NCI-H510A (cell line): ENCODE measurements at regions not wholly inside any gene's neighbourhood (a gene's known extent, or its start where the extent isn't known, plus 50 kb on each side); places are given as distances from the start of the nearest gene placed in this dataset.
"Not testable (repeated sequence)": the region's sequence is repeated elsewhere in the genome, so short reads cannot be mapped to it uniquely, and the experiment has no call there.

Experiments
- DNase-seq: peaks from one replicate; lab custom pipeline; 2025; lab: John Stamatoyannopoulos, UW

DNA sequence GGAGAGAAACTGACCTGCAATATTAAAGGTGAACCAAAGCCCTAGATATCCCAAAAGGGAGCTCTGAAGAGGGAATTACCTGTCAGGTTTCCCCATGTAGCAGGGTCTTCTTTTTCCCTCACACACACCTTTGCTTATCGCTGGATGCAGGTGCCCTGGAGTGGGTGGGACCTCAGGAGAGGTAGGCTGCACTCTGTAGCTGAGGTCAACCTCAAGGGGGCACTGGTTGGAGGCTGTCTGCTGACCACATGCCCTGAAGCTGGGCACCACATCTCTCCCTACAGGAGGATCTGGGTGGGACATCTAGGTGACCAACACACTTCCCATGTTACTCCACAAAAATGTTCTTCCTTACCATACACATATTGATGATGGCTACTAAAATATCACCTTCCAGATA, 298.7 kb upstream of the USP25 start:
- no peak for DNase-seq

GRCh38 chr21:15433091-15433490, 296.7 kb upstream of the USP25 start:
- no peak for DNase-seq

GRCh38 chr21:15434163-15434905, 295.4 kb upstream of the USP25 start:
- no peak for DNase-seq

GRCh38 chr21:15436031-15436430, 293.8 kb upstream of the USP25 start:
- DNase-seq, result no peak

GRCh38 chr21:15437883-15438282, 291.9 kb upstream of the USP25 start:
- DNase-seq, result no peak

DNA sequence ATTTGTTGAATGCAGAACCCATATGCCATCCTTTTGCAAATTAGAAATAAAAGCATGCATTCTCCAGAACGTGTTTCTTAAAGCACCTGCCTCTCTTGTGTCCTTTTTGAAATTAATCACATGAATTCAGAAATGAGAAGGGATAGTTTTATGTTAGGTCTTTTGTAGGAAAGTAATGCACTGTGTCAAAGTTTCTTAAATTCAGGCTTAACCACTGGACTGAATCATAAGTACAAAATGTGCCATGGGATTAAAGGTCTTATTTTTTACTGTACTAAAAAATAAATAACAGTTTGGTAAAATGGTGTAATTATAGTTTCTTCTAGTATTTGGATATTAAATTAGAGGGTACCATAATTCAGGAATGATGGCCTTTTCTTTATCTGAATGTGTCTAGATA, 290.1 kb upstream of the USP25 start:
- DNase-seq, result no peak

DNA sequence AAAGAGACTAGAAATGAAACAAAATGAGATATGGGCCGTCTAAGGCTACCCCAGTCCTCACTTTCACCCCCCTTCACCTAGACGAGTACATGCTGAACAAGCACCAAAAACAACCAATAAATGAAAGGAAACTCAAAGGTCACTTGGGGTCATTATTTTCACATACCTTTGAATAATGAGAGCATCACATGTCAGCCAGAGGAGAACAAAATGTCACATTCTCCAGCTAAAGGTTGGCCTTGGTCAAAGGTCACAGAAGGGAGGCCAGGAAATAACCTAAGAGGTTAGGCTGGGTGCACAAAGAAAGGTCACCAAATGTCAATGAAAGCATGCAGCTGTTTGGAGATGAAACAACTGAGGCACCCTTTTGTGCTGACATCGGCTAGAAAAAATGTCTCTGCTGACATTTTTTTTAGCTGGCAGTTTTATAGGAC, 288.7 kb upstream of the USP25 start:
- no peak for DNase-seq

GRCh38 chr21:15441992-15442391, 287.8 kb upstream of the USP25 start:
- no peak for DNase-seq

- no peak for DNase-seq
Observed at GRCh38 chr21:15442743-15443469, 286.9 kb upstream of the USP25 start.

DNA sequence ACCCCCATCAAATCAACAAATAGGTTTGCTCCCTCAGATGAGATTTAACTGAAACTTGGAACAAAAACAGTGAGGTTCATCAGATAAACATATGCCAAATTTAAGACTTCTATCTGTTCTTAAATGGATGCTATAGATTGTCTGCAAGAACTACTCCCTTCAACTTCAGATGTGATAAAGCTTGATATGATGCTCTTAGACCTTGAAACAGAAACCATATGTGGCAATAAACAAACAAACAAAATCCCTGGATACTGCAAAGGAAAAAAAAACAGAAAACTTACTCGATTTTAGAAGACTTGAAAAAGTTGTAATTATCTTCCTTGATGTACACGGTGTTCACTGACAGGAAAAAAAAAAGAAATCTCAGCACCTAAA, 286.1 kb upstream of the USP25 start:
- no peak for DNase-seq

DNA sequence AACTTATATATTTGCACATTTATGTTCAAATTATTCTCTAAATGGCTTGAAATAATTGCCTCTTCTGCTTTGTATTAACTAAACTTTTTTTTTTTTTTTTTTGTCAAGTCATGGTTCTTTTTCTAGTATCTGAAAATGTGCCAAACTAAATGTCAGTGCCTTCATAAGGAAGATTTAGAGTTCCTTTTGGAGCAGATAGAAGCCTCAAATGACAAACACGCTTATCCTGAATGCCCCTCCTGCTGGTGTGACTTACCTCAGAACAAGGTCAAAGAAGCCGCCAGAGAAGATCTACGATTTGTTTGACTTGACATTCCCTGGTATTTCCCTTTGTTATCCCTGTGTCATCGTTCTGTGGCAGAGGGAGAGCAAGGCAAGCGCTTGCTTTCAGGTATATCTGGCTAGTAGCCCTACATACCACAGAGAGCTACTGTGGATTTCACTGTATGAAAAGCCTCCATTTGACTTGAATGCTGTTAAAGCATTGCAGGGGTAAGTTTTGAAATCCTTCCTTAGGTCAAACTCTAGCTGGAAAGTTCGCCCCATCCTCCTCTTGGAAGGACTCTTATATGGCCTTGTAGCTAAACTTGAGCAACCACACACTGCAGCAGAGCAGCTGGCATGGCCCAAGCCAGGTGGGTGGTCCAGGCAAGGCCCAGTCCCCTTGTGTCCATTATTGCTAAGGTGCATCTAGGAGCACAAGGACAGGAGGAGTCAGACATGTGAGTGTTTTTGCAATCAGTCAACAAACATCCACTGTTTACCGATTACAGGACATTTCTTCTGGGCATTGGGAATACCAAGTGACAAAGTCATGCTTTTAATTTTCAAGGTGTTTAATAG, 285.4 kb upstream of the USP25 start:
- no peak for DNase-seq

- DNase-seq, result no peak
Observed at GRCh38 chr21:15445327-15445726, 284.5 kb upstream of the USP25 start.

DNA sequence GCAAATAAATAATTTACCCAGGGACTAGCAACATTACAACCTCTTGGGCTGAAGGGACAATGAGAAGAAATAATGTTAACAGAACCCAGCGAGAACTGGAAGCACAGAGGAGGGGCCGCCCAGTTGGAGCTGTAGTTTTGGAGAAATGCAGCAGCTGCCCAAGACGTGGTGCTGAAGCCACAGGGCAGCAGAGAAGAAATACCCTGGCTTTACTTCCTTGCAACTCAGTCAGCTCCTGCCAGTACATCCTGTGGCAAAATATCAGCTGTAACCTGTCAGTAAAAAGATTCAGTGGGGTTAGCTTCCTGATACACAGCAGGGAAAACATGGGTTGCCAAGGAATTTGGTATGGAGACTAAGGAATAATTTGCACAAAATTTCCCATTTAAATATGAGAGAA, 283.6 kb upstream of the USP25 start:
- no peak for DNase-seq

DNA sequence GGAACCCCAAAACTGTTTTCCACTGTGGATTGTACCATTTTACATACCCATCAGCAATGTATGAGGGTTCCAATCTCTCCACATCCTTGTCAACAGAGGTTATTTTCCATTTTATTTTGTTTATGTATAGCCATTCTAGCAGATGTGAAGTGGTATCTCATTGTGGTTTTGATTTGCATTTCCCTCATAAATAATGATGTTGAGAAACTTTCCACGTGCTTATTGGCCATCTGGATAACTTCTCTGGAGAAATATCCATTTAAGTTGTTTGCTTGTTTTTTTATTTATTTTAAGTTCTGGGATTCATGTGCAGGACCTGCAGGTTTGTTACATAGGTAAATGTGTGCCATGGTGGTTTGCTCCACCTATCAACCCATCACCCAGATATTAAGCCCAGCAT, 280.2 kb upstream of the USP25 start:
- DNase-seq, result no peak

GRCh38 chr21:15453261-15453660, 276.5 kb upstream of the USP25 start:
- DNase-seq, result no peak

- not testable (repeated sequence) for DNase-seq
Observed at GRCh38 chr21:15453785-15454184, 276.0 kb upstream of the USP25 start.

DNA sequence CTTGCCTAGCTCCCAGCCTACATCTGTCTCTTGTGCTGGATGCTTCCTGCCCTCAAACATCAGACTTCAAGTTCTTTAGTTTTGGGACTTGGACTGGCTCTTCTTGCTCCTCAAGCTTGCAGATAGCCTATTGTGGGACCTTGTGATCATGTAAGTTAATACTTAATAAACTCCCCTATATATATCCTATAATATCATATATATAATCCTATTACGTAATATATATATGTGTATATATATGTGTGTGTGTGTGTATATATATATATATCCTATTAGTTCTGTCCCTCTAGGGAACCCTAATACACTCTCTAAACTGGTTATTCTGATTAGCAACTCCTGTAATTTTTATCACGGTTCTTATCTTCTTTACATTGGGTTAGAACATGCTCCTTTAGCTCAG, 274.9 kb upstream of the USP25 start:
- not testable (repeated sequence) for DNase-seq

DNA sequence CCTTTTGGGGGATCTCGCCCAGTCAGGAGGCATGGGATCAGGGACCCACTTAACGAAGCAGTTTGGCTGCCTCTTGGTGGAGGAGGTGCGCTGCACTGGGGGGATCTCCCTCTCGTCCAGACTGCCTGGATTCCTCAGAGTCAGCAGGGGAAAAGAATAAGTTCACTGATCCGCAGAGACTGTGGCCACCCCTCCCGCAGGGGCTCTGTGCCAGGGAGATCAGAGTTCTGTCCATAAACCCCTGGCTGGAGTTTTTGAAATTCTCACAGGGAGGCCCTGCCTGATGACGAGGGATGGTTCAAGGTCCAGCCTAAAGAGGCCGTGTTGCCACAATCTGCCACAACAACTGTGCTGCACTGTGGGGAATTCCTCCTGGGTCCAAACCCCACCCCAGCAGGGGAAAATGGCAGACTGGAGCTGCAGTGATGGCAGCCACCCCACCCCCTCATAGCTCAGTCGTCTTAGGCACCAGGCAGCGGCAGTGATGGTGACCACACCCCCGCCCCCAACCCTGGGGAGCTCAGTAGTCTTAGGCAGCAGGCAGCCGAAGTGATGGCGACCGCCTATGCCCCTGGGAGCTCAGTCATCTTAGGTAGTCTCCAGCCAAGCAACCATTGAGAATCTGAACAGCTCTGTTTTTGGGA, 273.8 kb upstream of the USP25 start:
- DNase-seq, result no peak

DNA sequence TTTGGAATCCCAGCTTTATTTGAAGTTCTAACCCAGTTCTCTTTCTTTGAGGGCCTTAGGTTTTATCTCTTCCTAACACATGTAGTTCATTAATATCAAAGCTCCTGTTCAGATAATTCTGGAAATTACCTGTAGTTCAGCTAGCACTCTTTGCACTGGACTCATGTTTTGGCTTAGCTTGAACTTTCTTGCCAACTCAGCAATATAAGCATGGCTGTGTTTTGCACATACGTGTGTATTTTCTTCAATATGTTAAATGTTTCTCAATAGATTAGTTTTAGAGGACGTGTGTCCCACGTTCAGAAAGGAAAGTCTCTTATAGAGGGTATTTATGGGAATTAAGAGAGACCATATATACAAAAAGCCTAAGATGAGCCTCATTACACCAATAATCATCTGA, 271.8 kb upstream of the USP25 start:
- DNase-seq, result no peak

- no peak for DNase-seq
Observed at GRCh38 chr21:15462092-15462491, 267.7 kb upstream of the USP25 start.

GRCh38 chr21:15466329-15466728, 263.5 kb upstream of the USP25 start:
- DNase-seq, result no peak

GRCh38 chr21:15468368-15468767, 261.4 kb upstream of the USP25 start:
- DNase-seq, result no peak
